GM19351 (cell line): ENCODE measurements at regions not wholly inside any gene's neighbourhood (a gene's known extent, or its start where the extent isn't known, plus 50 kb on each side); places are given as distances from the start of the nearest gene placed in this dataset.
"Not testable (repeated sequence)": the region's sequence is repeated elsewhere in the genome, so short reads cannot be mapped to it uniquely, and the experiment has no call there.

Experiments used
- ATAC-seq: cut with Tn5 transposase; IDR thresholded peaks from one replicate; pipeline ENCODE4 v1.9.1; 2021; ENCODE audit warnings: mild to moderate bottlenecking, moderate library complexity; ENCODE audit not compliant: unreplicated experiment

DNA sequence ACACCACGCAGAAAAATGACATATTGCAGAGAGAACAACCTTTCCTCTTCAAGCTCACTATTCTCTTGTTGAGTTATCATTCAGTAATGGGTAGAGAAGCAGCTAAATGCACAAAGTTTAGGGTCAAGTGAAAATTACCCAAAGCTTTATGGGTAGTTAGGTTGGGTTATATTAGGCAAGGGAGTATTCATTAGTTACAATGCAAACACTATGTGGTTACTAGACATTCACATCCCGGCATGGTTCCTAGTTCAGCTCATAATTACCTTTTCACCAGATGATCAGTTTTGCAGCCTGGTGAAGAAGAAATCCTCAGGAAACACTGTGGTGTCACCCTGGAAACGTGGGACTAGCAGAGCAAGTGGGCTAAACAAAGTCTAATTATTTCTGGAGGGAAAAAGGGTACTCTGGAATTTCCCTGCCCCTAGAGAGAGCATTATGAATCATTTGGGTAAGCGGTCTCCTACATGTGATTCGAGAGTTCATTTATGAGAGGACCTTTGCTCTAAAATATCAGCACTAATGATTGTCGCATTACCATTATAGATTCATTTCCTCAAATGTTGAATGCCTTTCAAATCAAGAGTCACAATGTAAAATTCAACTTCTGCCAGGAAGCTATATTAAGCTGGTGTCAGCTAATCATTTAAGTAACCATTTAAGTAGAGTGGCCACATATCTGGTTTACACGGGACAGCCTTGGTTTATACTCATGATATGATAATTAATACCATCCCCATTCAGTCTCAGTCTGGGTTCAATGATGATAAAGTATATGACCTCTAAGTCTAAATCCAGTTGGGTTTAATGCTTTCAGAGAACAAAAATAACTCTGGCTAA is 1208.0 kb downstream of the DIAPH3 start:
- no peak for ATAC-seq

DNA sequence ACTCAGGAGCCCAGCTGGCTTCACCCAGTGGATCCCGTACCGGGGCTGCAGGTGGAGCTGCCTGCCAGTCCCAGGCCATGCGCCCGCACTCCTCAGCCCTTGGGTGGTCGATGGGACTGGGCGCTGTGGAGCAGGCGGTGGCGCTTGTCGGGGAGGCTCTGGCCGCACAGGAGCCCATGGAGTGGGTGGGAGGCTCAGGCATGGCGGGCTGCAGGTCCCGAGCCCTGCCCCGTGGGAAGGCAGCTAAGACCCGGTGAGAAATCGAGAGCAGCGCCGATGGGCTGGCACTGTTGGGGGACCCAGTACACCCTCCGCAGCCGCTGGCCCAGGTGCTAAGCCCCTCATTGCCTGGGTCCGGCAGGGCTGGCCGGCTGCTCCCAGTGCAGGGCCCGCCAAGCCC is 1205.6 kb downstream of the DIAPH3 start:
- ATAC-seq: not testable (repeated sequence)

DNA sequence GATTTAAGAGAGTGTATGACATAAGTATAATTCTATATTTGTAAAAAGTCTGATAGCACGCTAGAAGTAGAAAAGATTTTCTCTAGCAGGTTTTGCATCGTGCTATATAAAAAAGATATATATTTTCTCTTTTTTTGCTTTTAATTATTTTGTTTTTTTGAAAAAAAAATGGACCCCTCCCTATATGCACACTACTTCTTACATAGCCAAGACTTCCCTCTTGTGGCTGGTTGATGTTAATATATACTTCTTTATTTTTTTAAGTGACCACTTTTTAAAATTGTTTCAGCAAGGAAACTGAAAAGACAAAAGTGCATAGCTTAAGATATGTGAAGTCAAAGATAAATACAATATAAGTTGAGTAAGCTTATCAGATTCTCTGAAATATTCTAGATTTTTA is 1202.8 kb downstream of the DIAPH3 start:
- no peak for ATAC-seq

DNA sequence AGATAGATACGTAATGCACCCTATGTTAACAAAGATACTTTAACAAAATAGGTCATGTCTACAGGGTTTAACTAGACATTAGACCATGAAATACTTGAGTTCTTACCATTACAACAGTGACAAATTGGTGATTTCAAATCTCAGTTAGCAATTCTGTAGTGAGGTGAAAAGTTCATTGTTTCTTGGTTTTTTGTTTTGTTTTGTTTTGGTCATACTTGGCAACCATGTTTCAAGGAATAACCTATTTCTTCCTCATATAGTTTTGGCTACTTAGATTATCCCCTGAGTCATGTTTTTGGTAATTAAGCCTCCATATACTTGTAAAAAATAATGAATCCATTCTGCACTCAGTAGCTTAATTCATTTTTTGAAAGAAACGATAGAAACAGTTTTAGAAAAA is 1200.4 kb downstream of the DIAPH3 start:
- ATAC-seq: no peak

DNA sequence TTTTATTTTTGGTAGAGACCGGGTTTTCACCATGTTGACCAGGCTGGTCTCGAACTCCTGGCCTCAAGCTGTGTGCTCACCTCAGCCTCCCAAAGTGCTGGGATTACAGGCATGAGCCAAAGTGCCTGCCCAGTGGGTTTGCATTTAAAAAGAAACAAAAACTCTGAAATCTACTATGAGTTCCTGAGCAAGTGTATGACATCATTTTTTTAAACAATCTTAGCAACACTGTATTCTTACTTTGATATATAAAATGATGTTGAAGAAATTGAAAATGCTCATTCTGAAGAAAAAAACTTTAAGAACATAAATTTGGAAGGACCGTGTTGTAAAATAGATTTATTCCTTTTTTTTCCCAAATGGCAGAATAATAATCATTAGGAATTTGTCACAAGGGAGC is 1199.7 kb downstream of the DIAPH3 start:
- ATAC-seq: no peak

DNA sequence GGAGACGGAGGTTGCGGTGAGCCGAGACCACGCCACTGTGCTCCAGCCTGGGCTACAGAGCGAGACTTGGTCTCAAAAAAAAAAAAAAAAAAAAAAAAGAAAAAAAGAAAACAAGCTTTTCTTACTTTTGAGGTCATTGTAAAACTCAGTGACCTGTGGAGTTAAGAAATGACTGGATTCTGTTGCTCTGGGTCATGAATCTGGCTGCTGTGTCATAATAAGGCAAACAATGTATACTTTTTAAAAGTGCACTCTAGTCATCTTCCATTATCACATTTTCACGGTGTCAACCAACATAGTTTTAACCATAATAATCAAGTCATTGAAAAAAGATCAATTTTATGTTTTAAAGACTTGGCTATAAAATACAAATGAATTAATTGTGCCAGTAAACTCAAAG is 1186.6 kb downstream of the DIAPH3 start:
- ATAC-seq: no peak

DNA sequence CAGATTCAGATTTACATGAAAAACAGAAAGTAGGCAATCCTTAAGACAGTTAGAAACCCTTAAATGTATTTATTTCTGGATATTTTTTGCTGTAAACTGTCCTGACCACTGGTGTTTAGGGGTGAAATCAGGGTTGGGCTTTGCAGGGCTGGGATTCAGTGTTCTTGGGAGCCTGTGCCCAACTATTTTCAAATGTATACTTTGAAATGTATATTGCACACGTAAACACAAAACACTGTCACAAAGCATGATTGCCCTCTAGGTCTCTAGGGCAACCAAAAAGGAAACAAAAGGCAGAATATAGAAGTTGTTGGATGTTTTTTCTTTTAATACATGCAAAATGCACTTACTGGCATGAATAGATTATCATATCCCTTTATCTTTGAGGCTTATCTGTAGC is 1185.4 kb downstream of the DIAPH3 start:
- ATAC-seq: no peak

DNA sequence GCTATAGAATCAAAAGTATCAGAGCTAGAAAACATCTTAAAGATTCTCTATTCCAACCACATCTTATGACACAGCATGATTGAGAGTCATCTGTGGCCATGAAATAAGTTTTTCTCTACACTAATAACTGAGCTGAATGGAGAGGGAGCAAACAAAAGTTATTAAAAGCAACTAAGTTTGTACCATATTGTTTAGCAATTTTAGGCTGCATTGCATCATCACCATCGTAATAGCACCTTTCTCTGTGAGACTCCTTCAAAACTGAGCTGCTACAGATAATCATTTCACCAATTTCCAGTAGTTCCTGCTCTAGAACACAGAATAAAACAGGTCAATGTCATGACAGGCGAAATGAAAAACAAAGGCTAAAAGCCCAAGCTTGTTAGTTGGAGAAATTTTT is 1183.9 kb downstream of the DIAPH3 start:
- no peak for ATAC-seq

DNA sequence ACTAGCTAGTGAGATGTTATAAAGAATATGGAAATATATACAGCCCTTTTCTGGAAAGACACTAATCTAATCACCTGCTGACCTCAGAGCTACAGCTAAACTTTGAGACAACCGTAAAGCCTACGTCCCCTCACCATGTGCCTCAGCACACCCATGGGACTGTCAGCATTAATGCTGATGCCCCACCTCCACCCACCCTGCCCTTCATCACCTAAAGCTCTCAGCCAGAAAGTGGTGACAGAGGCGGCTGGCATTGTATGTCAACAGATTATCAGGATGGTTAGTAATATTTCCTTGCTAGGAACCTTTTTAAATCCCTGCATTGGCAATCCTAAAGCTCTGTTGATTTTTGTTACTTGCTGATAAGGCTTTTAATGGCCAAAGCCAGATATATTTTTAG is 1177.9 kb downstream of the DIAPH3 start:
- no peak for ATAC-seq

DNA sequence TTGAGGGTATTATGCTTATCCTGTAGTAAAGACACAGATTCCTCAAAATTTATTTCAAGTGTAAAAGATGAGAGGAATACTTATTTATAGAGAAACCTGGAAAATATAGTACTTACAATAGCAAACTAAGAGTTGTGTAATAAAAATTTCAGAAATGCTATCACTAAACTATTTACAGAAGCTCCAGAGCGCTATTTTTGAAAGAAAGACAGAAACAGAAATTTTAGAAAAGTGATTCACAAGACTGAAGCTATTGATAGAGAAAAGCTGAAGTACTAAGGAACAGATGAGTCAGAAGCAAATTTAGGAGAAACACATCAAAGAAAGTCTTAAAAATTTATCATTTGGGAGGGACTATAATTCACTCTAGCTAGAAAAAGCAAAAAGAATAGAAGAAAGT is 1174.2 kb downstream of the DIAPH3 start:
- ATAC-seq: no peak

DNA sequence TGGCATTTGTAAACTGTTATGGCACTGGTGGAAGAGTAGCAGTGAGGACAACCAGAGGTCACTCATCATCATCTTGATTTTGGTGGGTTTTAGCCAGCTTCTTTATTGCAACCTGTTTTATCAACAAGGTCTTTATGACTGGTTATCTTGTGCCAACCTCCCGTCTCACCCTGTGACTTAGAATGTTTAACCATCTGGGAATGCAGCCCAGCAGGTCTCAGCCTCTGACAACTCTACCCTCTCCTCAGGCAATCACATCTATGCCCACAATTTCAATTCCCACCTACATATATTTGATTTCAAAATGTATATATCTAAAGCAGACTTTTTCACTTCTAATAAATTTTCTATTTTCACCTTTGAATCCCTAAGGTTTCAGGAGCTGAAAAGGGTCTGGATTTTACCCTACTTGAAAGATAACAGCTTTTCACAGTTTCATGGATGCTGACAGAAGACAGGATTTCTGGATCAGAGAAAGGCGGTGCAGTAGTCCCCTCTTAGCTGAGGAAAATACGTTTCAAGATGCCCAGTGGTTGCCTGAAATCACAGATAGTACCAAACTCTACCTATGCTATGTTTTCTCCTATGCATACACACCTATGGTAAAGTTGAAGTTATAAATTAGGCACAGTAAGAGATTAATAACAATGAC is 1171.8 kb downstream of the DIAPH3 start:
- no peak for ATAC-seq

DNA sequence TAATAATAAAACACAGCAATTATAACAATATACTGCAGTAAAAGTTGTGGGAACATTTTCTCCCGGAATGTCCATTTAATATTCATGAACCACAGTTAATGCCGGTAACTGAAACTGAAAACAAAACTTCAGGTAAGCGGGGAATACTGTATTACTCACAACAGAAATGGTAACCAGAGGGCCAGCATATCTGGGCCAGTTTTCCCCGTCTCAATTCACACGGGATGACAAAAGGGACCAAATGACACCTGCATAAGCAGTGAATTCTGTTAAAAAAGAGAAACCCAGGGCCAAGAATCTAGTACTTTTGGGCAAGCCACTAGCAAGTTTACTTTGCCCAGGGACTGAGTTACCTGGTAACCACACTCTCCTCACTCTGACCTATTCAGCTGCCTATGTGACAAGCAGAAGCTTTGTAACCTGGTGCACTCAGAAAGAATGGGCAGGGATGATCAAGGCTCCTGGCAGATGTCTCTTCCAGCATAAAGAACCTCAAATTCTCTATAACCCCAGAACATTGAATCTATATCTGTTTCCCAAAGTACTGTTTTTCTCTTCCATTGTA is 1171.2 kb downstream of the DIAPH3 start:
- no peak for ATAC-seq

DNA sequence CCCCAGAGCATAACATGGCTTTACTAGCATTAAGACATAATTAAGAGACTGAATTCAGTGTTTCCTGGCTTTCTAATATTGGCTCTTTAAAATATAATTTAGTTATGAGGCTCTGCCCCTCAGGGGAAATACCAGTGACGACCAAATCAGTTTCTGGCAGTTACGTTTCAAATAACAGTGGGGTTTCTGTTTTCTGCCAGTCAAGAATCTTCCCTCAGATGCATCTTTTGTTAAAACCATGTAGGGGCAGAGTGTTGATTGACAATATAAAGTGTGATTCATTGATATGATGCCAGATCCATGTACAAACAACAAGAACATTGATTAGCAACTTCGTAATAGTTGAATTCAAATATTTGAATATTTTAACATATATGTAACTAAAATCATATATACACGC is 1169.7 kb downstream of the DIAPH3 start:
- no peak for ATAC-seq

DNA sequence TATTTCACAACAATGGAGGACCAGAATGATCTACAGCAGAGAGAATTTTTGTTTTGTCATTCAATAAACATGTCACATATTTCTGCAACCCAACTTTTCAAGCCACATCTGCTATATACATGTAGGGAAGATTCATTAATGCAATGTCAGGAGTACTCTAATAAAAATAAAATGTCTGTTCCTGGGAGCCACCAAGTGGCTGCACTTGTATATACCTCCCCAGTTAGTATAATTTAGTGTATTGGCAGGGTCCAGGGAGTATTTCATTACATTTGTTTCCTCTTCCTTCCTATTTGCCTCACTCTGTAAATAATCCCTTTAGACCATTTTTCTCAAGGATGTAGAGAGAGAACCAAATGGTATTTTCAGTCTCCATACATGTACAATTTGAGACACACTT is 1169.0 kb downstream of the DIAPH3 start:
- no peak for ATAC-seq

DNA sequence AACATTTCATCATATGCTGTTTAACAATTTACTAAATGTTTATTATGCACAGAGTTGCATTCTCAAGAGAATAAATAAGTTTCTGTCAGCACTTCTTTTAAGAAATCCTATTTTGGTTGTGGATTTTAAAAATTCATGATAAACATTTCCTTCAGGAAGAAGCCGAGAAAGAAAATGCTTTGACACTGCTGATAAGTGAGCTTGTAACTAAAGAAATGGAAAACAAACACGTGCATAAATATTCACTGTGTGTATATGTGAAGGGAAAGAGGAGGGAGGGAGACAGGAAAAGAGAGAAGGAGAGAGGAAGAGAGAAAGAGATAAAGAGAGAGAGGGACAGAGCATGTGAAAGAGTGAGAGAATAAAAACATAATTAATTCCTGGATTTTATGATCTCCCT is 1165.0 kb downstream of the DIAPH3 start:
- no peak for ATAC-seq

DNA sequence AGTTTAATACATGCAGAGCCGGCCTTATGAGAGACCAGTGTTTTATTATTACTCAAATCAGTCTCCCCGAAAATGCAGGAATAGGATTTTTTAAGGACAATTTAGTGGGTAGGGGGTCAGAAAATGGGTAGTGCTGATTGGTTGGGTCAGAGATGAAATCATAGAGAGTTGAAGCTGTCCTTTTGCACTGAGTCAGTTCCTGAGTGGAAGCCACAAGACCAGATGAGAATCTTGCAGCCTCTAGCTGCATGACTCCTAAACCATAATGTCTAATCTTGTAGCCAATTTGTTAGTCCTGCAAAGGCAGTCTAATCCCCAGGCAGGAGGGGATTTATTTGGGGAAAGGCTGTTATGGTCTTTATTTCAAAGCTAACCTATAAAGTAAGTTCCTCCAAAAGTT is 1163.9 kb downstream of the DIAPH3 start:
- no peak for ATAC-seq

DNA sequence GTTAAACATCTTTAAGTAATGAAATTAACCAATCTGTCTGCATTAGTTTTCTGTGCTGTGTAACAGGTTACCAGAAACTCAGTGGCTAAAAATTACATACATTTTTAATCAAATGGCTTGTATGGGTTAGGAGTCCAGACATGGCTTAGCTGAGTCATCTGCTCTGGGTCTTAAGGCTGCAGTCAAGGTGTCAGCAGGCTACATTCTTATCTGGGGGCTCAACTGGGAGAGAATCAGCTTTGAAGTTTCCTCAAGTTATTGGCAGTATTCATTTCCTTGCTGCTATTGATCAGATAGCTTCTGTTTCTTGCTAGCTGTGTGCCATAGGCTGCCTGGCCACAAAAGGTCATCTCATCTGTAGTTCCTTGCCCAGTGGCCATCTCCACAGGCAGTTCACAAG is 1163.0 kb downstream of the DIAPH3 start:
- no peak for ATAC-seq

DNA sequence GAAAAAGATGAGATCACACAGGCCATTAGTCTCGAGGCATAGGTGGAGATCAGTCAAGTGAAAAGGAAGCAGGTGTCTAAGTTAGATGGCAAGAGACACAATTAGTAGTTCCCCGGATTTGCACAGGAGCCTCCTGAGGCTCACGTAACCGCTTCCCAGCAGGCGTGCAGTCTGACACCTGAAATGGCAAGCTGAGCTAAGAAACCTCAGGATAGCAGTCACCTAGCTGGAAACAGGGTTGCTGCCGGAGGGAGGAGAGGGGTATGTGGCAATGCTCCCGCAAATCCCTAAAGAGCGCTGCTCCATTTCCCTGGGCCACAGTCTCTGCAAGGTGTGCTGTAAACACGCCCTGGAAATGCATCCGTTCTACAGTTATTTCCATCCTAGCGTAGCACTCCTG is 1151.0 kb downstream of the DIAPH3 start:
- ATAC-seq: no peak

DNA sequence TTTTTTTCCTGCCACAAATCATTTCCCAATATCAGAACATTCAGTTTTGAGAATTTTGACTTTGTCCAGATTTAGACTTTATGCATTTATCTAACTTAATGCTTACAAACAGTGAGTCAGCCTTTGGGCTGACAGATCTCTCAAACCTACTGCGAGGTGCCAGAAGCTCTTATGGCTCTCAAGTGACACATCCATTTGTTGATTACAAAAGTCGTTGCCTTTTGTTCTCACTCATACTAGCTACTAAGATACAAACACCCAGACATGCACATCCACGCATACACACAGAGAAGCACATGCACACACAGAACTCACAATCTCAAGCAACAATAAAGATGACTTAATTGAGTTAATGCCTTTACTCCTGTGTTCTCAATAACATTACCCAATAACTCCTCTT is 1147.5 kb downstream of the DIAPH3 start:
- no peak for ATAC-seq

DNA sequence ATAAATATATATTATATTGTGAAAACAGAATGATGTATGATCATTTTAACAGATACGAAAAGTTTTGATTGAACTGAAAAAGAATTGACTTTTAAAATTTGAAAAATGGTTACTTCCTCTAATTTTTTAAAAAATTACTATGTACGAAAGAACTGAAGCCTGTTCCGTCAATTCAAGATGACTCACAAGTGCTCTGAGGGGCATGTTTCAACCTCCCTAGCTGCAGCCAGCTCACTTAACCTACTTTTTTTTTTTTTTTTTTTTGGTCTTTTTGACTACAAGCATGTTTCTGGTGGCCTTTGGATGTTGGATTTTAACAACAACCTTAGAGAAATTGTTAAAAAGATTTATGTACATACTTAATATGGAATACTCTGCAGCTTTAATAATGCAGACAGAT is 1139.3 kb downstream of the DIAPH3 start:
- no peak for ATAC-seq

DNA sequence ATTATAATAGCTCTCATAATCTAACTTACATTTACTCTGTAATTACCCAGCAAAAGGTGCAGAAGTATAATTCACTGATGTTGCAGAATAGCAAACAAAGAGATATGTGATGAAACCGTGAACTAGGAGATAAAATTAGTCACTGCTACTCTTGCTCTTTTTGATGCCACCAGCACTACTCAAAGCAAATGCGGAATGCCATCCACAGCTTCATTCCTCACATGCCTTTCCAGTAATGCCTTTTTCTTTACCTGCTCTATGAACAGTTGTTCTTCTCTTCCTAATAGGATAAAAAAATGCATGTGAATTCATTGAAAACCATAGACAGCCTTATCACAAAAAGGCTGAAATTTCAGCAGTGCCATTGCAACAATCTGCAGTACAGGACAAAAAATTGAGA is 1129.5 kb downstream of the DIAPH3 start:
- no peak for ATAC-seq

DNA sequence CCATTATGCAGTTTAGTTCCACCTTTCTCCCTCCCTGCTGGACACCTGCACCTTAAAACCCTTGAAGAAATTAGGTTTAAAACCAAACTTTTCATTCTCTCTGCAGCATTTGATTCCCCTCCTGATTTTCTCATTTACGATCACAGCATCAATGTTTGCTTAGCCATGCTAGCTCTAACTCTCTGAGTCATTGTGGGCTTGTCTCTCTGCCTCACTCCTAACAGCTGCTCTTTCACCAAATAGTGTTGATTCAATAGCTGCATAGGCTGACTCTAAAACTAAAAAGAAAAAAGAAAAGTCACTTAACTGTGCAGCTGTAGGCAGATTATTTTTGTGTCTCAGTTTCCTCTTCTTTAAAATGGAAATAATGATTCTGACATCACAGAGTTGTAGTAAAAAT is 1124.9 kb downstream of the DIAPH3 start:
- no peak for ATAC-seq
